Hindlimb muscle (tissue), 1 donor: ENCODE measurements at regions not wholly inside any gene's neighbourhood (a gene's known extent, or its start where the extent isn't known, plus 50 kb on each side); places are given as distances from the start of the nearest gene placed in this dataset.
"Not testable (repeated sequence)": the region's sequence is repeated elsewhere in the genome, so short reads cannot be mapped to it uniquely, and the experiment has no call there.

Experiments used
- DNase-seq: peaks from one replicate; pipeline ENCODE4 v3.0.0-alpha.2; 2013

DNA sequence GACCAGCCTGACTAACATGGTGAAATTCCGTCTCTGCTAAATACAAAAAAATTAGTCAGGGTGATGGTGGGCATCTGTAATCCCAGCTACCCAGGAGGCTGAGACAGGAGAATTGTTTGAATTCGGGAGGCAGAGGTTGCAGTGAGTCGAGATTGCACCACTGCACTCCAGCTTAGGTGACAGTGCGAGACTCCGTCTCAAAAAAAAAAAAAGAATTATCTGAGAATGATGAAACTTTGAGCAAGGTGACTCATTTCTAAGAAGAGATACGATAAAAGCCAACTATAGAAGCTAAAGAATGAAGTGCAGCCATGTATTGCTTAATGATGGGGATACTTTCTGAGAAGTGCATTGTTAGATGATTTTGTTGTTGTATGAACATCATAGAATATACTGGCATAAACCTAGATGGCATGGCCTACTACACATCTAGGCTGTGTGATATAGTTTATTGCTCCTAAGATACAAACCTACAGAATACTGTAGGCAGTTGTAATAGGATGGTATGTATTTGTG, 64.7 kb downstream of the SNRPE start:
- DNase-seq = no peak

DNA sequence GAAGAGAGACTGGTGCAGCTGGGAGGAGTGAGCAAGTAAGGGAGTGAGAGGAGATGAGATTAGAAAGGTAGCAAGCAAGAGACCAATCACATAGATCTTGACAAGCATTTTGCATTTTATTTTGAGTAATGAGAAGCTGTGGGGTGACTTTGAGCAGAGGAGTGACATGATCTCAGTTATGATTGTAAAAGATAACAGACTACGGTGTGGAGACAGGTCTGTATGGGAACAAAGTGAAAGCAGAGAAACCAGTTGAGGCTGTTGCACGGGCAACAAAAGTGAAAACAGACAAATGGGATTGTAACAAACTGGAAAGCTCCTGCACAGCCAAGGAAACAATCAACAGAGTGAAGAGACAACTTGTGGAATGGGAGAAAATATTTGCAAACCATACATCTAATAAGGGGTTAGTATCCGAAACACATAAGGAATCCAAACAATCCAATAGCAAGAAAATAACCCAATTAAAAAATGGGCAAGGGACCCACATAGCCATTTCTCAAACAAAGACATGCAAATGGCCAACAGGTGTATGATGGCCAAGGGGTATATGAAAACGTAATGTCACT, 68.4 kb downstream of the SNRPE start:
- DNase-seq = no peak

DNA sequence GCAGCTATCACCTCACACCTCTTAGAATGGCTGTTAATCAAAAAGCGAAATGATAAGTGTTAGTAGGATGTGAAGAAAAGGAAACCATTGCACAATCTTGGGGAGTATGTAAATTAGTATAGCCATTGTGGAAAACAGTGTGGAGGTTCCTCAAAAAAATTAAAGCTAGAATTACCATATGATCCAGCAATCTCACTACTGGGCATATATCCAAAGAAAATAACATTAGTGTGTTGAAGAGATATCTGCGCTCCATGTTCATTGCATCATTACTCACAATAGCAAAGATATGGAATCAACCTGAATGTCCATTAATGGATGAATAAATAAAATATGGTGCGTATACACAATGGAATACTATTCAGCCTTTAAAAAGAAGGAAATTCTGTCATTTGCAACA, 68.9 kb downstream of the SNRPE start:
- DNase-seq = no peak

DNA sequence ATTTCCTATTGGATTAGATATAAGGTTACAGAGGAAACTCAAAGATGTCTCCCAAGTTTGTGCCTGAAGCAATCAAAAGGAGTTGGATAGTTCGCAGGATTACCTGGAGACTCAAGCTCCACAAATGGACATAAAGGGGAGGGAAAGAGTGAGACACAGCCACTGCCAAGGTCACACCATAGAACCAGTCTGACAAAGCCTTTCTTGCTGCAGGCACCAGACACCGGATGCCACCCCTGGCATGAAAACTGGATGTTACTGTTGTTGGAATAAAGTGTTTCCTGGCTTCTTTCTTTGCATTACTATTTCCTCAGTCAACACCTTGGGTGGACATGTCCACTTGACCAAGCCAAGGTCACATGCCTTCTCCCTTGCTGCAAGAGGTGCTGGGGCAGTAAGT, 70.6 kb downstream of the SNRPE start:
- DNase-seq = no peak

DNA sequence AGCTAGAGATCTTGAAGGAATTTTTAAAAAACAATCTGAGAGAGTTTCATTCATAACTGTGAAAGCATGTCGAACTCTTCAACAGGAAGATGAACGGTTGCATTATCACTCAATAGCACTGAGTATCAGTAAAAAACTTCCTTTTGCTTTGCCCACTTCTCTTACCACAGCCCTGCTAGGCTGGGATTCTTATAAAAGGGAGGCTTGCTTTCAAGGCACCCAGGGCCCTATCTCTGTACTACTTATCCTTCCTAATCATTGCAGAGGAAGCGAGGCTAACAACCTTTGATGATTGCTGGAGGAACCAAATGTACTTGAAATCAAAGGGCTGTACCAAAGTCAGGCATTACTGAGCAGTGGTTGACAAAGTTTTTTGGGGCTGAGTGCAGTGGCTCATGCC, 71.2 kb downstream of the SNRPE start:
- DNase-seq = no peak

DNA sequence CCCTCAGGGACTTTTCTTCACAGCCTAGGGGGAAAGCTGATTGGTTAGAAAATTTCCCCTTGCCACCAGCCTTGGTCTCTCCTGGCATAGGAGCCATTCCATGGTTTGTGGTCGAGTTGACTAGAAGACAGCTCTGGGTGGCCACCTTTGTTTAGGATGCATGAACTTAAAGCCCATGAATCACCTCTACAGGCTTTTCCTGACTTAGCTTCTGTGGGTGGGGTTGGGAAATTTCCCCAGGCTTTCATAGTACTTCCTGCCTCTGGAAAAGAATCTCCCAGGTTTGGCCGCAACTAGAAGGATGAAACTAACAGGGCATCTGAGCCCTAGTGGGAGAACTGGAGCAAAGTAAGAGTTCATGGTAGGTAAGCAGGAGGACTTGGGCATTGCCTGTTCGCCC, 72.6 kb downstream of the SNRPE start:
- no peak for DNase-seq

DNA sequence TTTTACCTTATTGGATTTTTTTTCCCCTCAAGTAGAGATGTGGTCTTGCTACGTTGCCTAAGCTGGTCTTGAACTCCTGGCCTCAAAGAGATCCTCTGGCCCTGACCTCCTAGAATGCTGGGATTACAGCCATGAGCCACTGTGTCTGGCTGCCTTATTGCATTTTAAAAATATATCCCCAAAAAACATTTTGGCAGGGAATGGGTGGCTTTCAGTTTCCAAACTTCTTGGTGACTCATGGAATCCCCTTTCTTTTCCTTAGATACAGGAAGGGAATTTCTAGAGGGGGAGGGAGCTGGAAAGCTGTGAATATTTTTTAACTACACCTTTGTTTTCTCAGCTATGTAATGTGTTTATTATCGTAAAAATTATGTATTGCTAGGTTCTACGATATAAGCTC, 73.3 kb downstream of the SNRPE start:
- DNase-seq = no peak

DNA sequence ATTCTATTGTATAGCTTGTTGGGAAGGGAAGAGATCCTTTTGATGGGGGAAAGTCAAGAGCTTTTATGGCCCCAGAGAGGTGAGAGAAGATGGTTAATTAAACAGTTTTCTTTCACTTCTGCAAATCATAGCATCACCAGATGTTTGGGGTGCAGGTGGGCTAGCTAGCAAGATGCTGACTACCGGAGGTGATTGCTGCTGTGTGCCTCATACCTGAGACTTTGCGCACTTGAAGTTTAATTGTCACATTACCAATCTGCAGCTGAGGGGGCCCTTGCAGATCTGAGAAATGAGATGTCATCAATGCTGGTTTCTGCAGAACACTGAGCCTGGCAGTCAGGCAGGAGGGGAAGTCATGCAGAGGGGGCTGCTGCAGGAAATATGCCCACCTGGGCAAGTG, 73.9 kb downstream of the SNRPE start:
- DNase-seq = no peak

DNA sequence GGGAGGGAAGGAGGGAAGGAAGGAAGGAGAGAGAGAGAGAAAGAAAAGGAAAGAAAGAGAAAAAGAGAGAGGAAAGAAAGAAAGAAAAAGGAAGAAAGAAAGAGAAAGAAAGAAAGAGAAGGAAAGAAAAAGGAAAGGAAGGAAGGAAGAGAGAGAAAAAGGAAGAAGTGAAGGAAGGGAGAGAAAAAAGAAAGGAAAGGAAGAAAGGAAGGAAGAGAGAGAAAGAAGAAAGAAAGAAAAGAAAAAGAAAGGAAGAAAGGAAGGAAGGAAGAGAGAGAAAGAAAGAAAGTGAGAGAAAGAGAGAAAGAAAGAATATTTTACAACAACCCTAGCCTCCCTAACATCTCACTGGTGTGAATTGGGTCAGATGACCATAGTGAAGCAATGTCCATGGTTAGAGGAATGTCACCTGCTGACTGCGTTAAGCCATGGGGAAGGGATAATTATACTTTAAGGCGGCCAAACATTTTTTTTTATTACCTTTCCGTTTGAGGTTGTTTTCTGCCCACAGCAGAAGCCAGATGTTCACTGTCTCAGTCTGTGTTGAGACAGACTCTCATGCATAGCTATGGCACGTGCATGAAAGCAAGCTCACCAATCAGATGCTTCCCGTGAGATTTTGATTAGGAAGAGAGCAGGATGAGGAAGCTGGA, 76.4 kb downstream of the SNRPE start:
- no peak for DNase-seq

DNA sequence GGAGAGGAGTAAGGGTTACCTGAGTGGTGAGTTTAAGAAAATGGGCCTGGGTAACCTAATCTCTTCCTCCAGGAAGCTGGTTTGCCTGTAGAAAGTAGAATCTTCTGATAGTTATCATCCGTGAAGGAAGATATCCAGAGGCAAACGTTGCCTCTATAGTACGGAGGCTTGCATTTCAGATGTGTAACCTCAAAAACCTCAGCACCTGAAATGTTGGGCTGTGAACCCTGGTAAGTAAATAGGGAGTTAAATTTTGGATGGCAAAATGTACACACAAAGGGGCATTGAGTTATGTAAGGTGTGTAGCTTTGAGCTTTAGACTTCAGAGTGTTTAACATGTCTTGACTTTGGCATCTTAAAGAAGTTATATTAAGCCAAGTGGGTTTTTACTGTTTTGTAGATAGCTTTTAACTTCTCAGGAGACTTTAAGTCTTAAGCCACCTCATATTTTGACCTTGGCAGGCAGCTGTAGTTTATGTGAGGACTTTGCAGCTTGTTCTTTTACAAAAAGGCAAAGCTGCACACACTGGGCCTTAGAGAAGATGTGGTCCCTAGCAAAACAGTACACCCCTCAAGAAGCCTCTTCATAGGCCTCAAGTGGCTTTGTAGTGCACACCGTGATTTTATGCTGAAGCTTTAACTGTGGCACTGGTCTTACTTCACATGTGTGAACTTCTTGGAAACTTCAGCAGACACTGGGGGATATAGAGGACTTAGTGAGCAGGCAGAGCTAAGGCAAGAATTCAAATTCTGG, 83.4 kb downstream of the SNRPE start:
- no peak for DNase-seq

DNA sequence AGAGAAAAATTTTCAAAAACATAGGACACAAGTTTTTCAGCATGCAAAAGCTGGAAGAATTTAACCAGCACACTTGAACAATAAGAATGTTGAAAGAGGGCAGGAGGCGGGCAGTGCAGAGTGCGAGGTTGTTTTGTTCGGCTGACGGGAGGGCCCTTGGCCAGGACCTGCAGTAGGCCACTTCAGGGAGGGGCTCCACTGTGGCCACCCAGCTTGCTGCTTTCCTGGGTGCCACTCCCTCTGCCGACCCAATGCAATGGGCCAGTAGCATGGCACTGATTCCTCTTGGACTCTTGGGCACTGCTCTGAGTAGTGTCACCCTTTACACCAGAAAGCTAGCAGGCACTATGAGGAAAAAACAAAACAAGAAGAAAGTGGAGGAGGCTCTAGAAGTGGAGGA, 92.9 kb downstream of the SNRPE start:
- DNase-seq = no peak

DNA sequence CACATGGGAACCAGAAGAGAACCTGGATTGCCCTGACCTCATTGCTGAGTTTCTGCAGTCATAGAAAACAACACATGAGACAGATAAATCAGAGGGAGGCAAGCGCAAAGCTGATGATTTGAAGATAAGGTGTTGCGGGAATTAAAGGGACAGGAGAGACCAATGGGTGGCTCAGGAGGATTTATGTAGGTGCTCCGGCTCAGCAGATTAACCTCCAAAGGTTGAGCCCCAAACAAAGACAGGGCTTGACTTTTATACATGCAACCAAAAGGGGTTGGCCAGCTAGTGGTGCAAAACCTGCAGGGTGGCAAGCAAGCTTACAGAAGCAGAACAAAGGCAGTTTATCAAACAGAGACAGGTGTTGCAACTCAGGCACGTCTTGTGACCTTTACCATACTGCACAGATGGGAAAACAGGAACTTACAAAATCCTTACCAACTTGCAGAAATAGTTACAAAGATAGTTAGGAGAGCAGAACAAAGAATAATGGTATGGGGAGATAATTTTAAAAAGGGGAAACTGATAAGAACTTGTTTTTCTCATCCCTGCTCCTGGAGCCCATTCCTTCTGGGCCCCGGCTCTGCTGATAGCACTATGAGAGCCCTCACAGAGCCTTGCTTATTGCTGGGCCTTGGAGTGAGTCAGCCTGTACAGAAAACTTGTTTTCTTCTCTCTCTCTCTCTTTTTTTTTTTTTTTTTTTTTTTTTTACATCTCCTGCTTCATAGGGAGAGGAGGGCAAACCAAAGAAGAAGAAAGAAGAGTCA, 93.6 kb downstream of the SNRPE start:
- DNase-seq = no peak

DNA sequence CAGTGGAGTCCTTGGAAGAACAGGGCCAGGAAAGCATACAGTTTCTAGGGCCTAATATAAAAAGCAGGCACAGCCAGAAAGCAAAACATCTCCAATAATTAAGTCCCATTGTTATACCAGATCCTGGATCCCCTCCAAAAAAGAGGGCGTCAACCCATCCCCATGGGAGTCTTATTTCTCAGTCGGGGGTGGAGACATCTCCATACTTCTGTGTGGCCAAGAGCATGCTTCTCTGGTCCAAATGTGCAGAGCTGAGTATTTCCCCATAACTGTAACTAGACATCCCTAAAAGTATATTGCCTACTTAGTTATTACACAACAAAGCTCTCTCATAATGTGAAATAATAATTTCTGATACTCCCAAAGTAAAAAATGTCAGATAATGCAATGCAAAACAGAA, 104.2 kb upstream of the SOX13 start:
- DNase-seq = no peak

DNA sequence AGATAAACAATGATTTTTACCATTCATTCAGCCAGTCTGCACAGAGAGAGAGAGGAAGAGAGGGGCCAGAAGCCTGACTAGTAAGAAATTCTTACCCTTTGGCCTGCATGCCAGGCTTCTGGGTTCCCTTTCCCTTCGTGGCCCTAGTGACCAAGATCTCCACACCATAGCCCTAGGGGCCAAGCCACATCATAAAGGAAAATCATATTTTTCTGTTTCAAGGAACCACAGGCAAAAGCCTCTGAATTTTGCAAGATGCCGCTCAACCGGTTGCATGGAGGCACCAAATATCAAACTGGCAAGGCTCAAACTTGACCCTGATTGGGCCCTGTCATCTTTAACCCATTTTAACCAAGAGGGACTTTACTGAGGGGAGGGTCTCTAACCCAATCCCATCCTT, 103.1 kb upstream of the SOX13 start:
- no peak for DNase-seq

DNA sequence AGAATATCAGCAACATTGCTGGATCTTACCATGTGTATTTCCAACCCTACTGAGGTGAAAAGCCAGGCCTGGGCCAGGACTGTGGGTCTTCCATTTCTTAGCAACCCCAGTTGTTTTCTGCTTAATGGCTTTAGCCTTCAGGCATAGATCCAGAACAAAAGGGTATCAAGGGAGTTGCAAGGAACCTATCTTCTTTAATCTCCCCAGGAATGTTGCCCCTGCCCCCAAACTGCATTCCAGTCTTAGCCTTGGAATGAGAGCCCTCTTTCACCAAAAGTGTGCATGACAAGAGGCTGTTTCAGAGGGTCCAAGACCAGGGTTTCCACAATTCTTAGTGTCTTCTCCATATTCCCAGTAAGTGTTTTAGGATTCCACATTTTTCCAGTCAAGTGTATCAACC, 87.9 kb upstream of the SOX13 start:
- DNase-seq = no peak

DNA sequence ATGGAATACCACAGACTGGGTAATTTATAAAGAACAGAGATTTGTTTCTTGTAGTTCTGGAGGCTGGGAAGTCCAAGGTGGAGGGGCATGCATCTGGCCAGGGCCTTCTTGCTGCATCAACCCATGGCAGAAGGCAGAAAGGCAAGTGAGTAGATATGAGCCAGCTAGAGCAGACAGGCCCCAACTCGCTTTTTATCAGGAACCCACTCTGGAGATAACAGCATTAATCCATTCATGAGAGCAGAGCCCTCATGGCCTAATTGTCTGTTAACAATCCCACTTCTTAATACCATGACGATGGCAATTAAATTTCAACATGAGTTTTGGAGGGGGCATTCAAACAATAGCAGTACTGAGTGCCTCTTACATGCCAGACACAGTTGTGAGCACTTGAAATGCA, 87.2 kb upstream of the SOX13 start:
- no peak for DNase-seq

DNA sequence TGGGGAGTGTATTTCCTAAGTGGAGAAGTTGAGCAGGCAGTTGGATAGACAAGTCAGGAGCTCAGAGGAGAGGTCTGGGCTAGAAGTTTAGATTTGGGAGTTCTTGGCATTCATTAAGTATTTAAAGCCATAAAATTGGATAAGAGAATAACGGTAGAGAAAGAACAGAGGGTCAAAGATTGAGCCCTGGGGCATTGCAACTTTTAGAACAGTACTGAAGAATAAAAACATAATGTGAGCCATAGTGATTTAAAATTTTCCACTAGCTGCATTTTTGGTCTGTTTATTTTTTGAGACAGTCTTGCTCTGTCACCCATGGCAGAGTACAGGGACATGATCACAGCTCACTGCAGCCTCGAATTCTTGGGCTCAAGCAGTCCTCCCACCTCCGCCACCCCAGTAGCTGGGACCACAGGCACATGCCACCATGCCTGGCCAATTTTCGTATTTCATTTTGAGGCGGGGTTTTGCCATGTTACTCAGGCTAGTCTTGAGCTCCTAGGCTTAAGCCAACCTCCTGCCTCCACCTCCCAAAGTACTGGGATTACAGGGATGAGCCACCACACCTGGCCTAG, 85.9 kb upstream of the SOX13 start:
- DNase-seq = no peak

DNA sequence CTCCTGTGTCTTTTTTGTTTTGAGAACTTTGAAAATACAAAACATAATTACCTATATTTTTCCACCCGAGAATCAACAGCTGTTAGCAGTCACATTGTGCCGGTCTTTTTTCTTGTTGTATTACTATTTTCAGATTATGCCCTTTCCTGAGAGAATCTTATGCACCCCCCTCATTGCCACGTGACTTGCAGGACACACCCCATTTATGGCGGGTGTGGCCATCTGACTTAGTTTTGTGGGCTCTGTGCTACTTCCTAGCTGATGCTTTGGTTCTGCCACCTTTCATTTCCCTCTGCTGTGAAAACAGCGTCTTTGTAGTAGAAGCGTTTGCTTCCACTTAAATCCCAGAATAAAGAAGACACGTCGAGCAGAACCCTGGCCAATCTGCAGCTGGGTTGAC, 82.8 kb upstream of the SOX13 start:
- DNase-seq = no peak

DNA sequence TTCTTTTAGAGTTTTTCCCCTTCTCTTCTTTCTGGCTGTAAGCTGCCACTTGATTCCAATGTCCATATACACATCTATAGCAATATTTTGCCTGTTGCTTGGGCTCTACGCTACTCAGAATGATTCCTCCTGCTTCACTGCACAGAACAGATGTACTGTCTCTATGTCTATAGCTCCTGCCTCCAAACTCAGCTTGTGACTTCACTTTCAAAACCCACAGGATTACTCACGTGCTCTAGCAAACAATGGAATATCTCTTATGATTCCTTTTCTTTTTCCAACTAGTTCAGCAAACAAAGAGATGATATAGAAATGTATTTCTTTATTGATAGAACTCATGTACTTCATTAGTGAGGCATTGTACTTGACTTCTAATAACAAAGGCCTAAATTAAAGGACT, 80.5 kb upstream of the SOX13 start:
- DNase-seq = no peak

DNA sequence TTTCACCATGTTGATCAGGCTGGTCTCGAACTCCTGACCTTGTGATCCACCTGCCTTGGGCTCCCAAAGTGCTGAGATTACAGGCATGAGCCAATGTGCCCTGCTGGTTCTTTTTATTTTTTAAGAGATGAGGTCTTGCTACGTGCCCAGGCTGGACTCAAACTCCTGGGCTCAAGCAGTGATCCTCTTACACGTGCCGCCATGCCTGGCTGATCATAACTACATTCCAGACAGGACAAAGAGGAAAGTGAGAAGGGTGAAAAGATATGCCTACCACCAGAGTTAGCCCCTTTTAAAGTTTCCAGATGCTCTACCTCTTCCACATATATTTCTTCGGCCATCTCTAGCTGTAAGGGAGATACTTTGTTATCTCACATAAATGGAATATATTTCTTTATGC, 79.7 kb upstream of the SOX13 start:
- no peak for DNase-seq

DNA sequence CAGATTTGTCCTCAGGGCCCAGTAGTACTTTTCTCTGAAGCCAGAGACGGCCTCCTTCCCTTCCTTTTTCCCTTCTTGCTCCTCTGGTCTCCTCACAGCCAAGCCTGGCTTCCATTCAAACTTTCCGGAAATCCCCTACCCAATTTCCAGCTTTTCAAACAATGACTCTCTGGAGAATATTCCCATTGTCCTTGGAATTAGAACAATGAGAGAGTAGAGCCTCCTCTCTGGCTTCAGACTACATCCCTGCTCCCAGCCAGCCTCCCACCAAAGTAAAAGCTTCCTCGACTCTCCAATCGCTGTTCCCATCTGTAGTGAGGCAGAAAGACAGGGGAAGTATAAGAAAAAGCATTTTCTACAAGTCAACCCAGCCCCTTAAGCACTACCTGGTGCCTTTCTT, 77.7 kb upstream of the SOX13 start:
- DNase-seq = peak; percentile 53

DNA sequence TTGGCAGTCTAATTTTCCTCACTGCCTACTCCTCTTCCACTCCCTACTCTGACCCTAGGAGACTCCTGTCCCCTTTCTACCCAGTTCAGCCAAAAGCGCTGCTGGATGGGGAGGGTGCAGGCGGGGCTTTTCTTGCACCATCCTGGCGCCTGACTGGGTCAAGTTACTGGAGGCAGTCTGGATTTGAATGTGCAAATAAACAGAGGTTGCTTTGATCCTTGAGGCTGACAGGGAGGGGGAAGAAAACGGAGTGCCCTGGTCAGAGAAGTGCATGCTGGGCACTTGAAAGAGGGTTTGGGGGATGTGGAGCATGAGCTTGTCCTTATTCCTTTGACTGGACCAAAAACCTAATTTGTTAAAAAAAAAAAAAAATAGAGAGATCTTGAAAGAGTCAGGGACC, 76.8 kb upstream of the SOX13 start:
- no peak for DNase-seq

DNA sequence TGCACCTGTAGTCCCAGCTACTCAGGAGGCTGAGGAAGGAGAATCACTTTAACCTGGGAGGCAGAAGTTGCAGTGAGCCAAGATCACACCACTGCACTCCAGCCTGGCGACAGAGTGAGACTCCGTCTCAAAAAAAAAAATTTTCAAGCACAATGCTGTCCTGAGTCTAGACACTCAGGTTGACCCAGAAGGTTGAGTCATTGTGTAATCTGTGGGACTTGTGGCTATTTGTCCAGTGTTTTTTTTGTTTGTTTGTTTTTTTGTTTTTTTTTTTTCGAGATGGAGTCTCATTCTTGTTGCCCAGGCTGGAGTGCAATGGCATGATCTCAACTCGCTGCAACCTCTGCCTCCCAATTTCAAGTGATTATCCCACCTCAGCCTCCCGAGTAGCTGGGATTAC, 74.3 kb upstream of the SOX13 start:
- DNase-seq = not testable (repeated sequence)
